ENCODE measurements at regions not wholly inside any gene's neighbourhood (a gene's known extent, or its start where the extent isn't known, plus 50 kb on each side); places are given as distances from the start of the nearest gene placed in this dataset.

DNA sequence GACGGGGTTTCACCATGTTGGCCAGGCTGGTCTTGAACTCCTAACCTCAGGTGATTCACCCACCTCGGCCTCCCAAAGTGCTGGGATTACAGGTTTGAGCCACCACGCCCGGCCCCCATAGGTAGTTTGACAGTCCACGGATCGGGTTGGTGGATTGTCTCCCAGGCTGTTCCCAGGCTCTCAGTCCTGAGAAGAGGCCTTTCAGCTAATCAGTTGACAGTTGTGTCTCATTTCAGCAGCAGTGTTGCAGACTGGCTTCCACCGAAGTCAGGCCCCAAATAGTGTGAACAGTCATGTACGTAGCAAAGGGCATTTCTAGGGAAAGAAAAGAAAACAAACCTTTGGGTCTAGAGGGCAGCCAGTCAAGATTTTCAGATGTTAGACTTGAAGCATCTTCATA, 102.4 kb upstream of the TLR3 start:
- H3K4me3 Mint-ChIP-seq: no peak overlapping the region
- peaks cover 12% of the 10 kb centered on the region for H3K9me3 Mint-ChIP-seq
- H3K36me3 Mint-ChIP-seq: peaks cover 12% of the 10 kb centered on the region
- CTCF ChIA-PET: no interaction called here
- DNase-seq (ENCODE audit: low spot score): no peak
- no peaks in the 10 kb centered on the region for H3K27me3 Mint-ChIP-seq (ENCODE audit: low read depth)
- TF ChIP-seq TP53 (CRISPR knock-in tag; IDR thresholded peaks at IDR 0.05) (no peak), IRF2 (CRISPR knock-in tag; IDR thresholded peaks at IDR 0.05; ENCODE audit: borderline replicate concordance, low read depth) (no peak), E2F4 (CRISPR knock-in tag; IDR thresholded peaks at IDR 0.05; ENCODE audit: borderline replicate concordance, low read depth) (no peak), JUN (CRISPR knock-in tag; IDR thresholded peaks at IDR 0.05) (no peak), CREM (CRISPR knock-in tag; IDR thresholded peaks at IDR 0.05) (no peak)
- TF ChIP-seq, protein P1, sequence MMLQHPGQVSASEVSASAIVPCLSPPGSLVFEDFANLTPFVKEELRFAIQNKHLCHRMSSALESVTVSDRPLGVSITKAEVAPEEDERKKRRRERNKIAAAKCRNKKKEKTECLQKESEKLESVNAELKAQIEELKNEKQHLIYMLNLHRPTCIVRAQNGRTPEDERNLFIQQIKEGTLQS (CRISPR knock-in tag; conservative IDR thresholded peaks at IDR 0.05): no peak
- TF ChIP-seq, protein P2, sequence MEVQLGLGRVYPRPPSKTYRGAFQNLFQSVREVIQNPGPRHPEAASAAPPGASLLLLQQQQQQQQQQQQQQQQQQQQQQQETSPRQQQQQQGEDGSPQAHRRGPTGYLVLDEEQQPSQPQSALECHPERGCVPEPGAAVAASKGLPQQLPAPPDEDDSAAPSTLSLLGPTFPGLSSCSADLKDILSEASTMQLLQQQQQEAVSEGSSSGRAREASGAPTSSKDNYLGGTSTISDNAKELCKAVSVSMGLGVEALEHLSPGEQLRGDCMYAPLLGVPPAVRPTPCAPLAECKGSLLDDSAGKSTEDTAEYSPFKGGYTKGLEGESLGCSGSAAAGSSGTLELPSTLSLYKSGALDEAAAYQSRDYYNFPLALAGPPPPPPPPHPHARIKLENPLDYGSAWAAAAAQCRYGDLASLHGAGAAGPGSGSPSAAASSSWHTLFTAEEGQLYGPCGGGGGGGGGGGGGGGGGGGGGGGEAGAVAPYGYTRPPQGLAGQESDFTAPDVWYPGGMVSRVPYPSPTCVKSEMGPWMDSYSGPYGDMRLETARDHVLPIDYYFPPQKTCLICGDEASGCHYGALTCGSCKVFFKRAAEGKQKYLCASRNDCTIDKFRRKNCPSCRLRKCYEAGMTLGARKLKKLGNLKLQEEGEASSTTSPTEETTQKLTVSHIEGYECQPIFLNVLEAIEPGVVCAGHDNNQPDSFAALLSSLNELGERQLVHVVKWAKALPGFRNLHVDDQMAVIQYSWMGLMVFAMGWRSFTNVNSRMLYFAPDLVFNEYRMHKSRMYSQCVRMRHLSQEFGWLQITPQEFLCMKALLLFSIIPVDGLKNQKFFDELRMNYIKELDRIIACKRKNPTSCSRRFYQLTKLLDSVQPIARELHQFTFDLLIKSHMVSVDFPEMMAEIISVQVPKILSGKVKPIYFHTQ (CRISPR knock-in tag; IDR thresholded peaks at IDR 0.05): no peak
- TF ChIP-seq, protein P3, sequence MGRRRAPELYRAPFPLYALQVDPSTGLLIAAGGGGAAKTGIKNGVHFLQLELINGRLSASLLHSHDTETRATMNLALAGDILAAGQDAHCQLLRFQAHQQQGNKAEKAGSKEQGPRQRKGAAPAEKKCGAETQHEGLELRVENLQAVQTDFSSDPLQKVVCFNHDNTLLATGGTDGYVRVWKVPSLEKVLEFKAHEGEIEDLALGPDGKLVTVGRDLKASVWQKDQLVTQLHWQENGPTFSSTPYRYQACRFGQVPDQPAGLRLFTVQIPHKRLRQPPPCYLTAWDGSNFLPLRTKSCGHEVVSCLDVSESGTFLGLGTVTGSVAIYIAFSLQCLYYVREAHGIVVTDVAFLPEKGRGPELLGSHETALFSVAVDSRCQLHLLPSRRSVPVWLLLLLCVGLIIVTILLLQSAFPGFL (CRISPR knock-in tag; IDR thresholded peaks at IDR 0.05; ENCODE audit: borderline replicate concordance): no peak
- TF ChIP-seq, protein P4, sequence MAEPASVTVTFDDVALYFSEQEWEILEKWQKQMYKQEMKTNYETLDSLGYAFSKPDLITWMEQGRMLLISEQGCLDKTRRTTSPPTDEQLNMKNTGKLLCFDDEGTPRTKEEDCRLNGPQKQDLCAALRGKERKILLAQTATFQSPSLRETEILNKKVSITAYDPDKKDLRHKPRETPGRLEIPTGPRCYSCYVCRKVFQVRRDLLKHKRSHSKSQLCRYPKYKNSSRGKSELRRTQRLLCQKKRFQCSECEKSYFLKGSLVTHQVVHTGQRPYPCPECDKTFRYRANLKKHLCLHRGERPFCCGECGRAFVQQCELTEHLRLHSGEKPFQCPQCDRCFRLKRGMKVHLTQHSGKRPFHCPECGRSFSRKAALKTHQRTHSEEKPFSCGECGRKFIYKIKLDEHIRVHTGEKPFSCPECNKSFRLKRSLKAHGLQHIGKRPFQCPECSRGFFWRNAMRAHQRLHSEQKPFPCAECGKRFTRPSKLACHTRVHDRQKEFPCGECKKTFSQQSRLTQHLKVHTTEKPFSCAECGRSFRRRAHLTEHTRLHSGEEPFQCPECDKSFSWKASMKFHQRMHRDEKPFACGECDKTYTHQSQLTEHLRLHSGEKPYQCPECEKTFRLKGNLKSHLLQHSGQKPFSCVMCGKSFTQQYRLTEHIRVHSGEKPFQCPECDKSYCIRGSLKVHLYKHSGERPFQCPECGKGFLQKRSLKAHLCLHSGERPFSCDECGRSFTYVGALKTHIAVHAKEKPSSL (CRISPR knock-in tag; conservative IDR thresholded peaks at IDR 0.05): no peak
- H3K4me1 Mint-ChIP-seq: peaks cover 16% of the 10 kb centered on the region
- no peak for ATAC-seq
- no peak overlapping the region for H3K27ac Mint-ChIP-seq
- POLR2A ChIA-PET: no interaction called here

- Mint-ChIP-seq H3K27me3 (ENCODE audit: low read depth) (no peaks in the 10 kb centered on the region), H3K4me1 (peaks cover 13% of the 10 kb centered on the region), H3K36me3 (peaks cover 12% of the 10 kb centered on the region), H3K4me3 (no peak overlapping the region), H3K9me3 (peaks cover 12% of the 10 kb centered on the region), H3K27ac (no peak overlapping the region)
- CTCF ChIA-PET: no interaction called here
- no peak for ATAC-seq
- POLR2A ChIA-PET: no interaction called here
- no peak for DNase-seq (ENCODE audit: low spot score)
- TF ChIP-seq CTCF (IDR thresholded peaks at IDR 0.05) (no peak), TP53 (CRISPR knock-in tag; IDR thresholded peaks at IDR 0.05) (no peak), NR2C2 (CRISPR knock-in tag; IDR thresholded peaks at IDR 0.05) (no peak), NFE2L1 (CRISPR knock-in tag; IDR thresholded peaks at IDR 0.05) (no peak), KAT7 (CRISPR knock-in tag; IDR thresholded peaks at IDR 0.05; ENCODE audit: borderline replicate concordance) (no peak), ELF4 (CRISPR knock-in tag; IDR thresholded peaks at IDR 0.05; ENCODE audit: low read depth) (no peak)
- TF ChIP-seq, protein P5, sequence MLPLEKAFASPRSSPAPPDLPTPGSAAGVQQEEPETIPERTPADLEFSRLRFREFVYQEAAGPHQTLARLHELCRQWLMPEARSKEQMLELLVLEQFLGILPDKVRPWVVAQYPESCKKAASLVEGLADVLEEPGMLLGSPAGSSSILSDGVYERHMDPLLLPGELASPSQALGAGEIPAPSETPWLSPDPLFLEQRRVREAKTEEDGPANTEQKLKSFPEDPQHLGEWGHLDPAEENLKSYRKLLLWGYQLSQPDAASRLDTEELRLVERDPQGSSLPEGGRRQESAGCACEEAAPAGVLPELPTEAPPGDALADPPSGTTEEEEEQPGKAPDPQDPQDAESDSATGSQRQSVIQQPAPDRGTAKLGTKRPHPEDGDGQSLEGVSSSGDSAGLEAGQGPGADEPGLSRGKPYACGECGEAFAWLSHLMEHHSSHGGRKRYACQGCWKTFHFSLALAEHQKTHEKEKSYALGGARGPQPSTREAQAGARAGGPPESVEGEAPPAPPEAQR (CRISPR knock-in tag; IDR thresholded peaks at IDR 0.05): no peak
- TF ChIP-seq, protein P2 (CRISPR knock-in tag; IDR thresholded peaks at IDR 0.05): no peak
- TF ChIP-seq, protein P6, sequence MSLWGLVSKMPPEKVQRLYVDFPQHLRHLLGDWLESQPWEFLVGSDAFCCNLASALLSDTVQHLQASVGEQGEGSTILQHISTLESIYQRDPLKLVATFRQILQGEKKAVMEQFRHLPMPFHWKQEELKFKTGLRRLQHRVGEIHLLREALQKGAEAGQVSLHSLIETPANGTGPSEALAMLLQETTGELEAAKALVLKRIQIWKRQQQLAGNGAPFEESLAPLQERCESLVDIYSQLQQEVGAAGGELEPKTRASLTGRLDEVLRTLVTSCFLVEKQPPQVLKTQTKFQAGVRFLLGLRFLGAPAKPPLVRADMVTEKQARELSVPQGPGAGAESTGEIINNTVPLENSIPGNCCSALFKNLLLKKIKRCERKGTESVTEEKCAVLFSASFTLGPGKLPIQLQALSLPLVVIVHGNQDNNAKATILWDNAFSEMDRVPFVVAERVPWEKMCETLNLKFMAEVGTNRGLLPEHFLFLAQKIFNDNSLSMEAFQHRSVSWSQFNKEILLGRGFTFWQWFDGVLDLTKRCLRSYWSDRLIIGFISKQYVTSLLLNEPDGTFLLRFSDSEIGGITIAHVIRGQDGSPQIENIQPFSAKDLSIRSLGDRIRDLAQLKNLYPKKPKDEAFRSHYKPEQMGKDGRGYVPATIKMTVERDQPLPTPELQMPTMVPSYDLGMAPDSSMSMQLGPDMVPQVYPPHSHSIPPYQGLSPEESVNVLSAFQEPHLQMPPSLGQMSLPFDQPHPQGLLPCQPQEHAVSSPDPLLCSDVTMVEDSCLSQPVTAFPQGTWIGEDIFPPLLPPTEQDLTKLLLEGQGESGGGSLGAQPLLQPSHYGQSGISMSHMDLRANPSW (CRISPR knock-in tag; conservative IDR thresholded peaks at IDR 0.05; ENCODE audit: low read depth): no peak
These were observed 101.8 kb upstream of the TLR3 start for GRCh38 chr4:185966997-185967775.
